ENCODE measurements at regions not wholly inside any gene's neighbourhood (a gene's known extent, or its start where the extent isn't known, plus 50 kb on each side); places are given as distances from the start of the nearest gene placed in this dataset.

GRCh38 chr10:78687626-78688025 lies 381.1 kb upstream of the ZMIZ1 start:
- Histone ChIP-seq H3K36me3 (ENCODE audit: control insufficient read depth in 4 of 4, insufficient read depth in 4 of 4, low read length in 4 of 4) (no peaks in the 10 kb centered on the region), H3K4me3 (no peak overlapping the region), H3K4me1 (ENCODE audit: control insufficient read depth in 5 of 5, insufficient read depth in 5 of 5, low read length in 5 of 5) (peaks cover 0 to 27% (median 13%) of the 10 kb centered on the region in 5 donors), H3K27me3 (ENCODE audit: control insufficient read depth in 3 of 3, insufficient read depth in 3 of 3, low read length in 2 of 3) (no peaks in the 10 kb centered on the region), H3K27ac (ENCODE audit: low read depth in 1 of 2, low read length in 1 of 2) (no peak overlapping the region), H3K9ac (ENCODE audit: insufficient read depth in 1 of 2, low read length in 2 of 2) (no peak overlapping the region), H3K9me3 (ENCODE audit: control insufficient read depth in 4 of 4, insufficient read depth in 3 of 4, low read length in 3 of 4) (peaks cover 0 to 3% (median 0%) of the 10 kb centered on the region in 4 donors)
- DNase-seq (peak; percentile 30 to 84 (median 82)), ATAC-seq (ENCODE audit: insufficient read depth, low FRiP score) (no peak)
- no peak for TF ChIP-seq CTCF (IDR thresholded peaks at IDR 0.05; ENCODE audit: control extremely low read depth, extremely low read depth)

- peak in 2 of 3 donors; percentile 39 to 61 for DNase-seq
- no peaks in the 10 kb centered on the region for H3K36me3 ChIP-seq (ENCODE audit: control insufficient read depth in 4 of 4, insufficient read depth in 4 of 4, low read length in 4 of 4)
- H3K4me3 ChIP-seq: no peak overlapping the region
- no peak for ATAC-seq (ENCODE audit: insufficient read depth, low FRiP score)
- H3K4me1 ChIP-seq (ENCODE audit: control insufficient read depth in 5 of 5, insufficient read depth in 5 of 5, low read length in 5 of 5): peaks cover 0 to 27% (median 13%) of the 10 kb centered on the region in 5 donors
- no peak overlapping the region for H3K9ac ChIP-seq (ENCODE audit: insufficient read depth in 1 of 2, low read length in 2 of 2)
- no peak overlapping the region for H3K27ac ChIP-seq (ENCODE audit: low read depth in 1 of 2, low read length in 1 of 2)
- WGBS, 2 donors: 85 to 86% methylated on average over 6 of the region's 6 CpGs
- H3K27me3 ChIP-seq (ENCODE audit: control insufficient read depth in 3 of 3, insufficient read depth in 3 of 3, low read length in 2 of 3): no peaks in the 10 kb centered on the region
- H3K9me3 ChIP-seq (ENCODE audit: control insufficient read depth in 4 of 4, insufficient read depth in 3 of 4, low read length in 3 of 4): no peaks in the 10 kb centered on the region
- TF ChIP-seq CTCF (IDR thresholded peaks at IDR 0.05; ENCODE audit: control extremely low read depth, extremely low read depth): no peak
Observed at GRCh38 chr10:78688230-78688900, 380.4 kb upstream of the ZMIZ1 start.

- peaks cover 0 to 27% (median 13%) of the 10 kb centered on the region in 5 donors for H3K4me1 ChIP-seq (ENCODE audit: control insufficient read depth in 5 of 5, insufficient read depth in 5 of 5, low read length in 5 of 5)
- no peak overlapping the region for H3K9ac ChIP-seq (ENCODE audit: insufficient read depth in 1 of 2, low read length in 2 of 2)
- H3K27ac ChIP-seq (ENCODE audit: low read depth in 1 of 2, low read length in 1 of 2): no peak overlapping the region
- no peaks in the 10 kb centered on the region for H3K27me3 ChIP-seq (ENCODE audit: control insufficient read depth in 3 of 3, insufficient read depth in 3 of 3, low read length in 2 of 3)
- no peaks in the 10 kb centered on the region for H3K9me3 ChIP-seq (ENCODE audit: control insufficient read depth in 4 of 4, insufficient read depth in 3 of 4, low read length in 3 of 4)
- H3K36me3 ChIP-seq (ENCODE audit: control insufficient read depth in 4 of 4, insufficient read depth in 4 of 4, low read length in 4 of 4): no peaks in the 10 kb centered on the region
- no peak overlapping the region for H3K4me3 ChIP-seq
- ATAC-seq (ENCODE audit: insufficient read depth, low FRiP score): no peak
- peak; percentile 57 to 76 (median 73) for DNase-seq
- 56 to 81% methylated on average over 13 of the region's 13 CpGs for WGBS, 2 donors
- no peak for TF ChIP-seq CTCF (IDR thresholded peaks at IDR 0.05; ENCODE audit: control extremely low read depth, extremely low read depth)
Observed at GRCh38 chr10:78688901-78689583, 379.7 kb upstream of the ZMIZ1 start.

All from lung (tissue), 11 donors.